ENCODE measurements at regions not wholly inside any gene's neighbourhood (a gene's known extent, or its start where the extent isn't known, plus 50 kb on each side); places are given as distances from the start of the nearest gene placed in this dataset.

- H3K4me3 ChIP-seq: no peak overlapping the region
- TF ChIP-seq CTCF (IDR thresholded peaks at IDR 0.05) (no peak), POLR2A (IDR thresholded peaks at IDR 0.05) (no peak)
- H3K36me3 ChIP-seq (ENCODE audit: low read depth, missing control alignments): no peaks in the 10 kb centered on the region
- H3K27me3 ChIP-seq: no peaks in the 10 kb centered on the region
- 43 to 55% methylated on average over 2 of the region's 2 CpGs for WGBS, 2 donors
- H3K27ac ChIP-seq: no peak overlapping the region
- DNase-seq: no peak
- intact Hi-C loops (cut with DNase I; ENCODE audit: low total_unique reads): no loop called here
- H3K9me3 ChIP-seq: no peaks in the 10 kb centered on the region
- peaks cover 9% of the 10 kb centered on the region for H3K4me1 ChIP-seq
Measured at GRCh38 chr2:223536546-223536945, 65.6 kb downstream of the SCG2 start.

GRCh38 chr2:223537115-223537514, 65.0 kb downstream of the SCG2 start:
- Histone ChIP-seq H3K36me3 (ENCODE audit: low read depth, missing control alignments) (no peaks in the 10 kb centered on the region), H3K9me3 (no peaks in the 10 kb centered on the region), H3K27me3 (no peaks in the 10 kb centered on the region), H3K4me3 (no peak overlapping the region), H3K4me1 (peaks cover 9% of the 10 kb centered on the region), H3K27ac (no peak overlapping the region)
- WGBS, 2 donors: 55 to 61% methylated on average over 1 of the region's 1 CpG
- TF ChIP-seq POLR2A (IDR thresholded peaks at IDR 0.05) (no peak), CTCF (IDR thresholded peaks at IDR 0.05) (no peak)
- DNase-seq: no peak
- intact Hi-C loops (cut with DNase I; ENCODE audit: low total_unique reads): no loop called here

- Histone ChIP-seq H3K4me1 (peaks cover 9% of the 10 kb centered on the region), H3K36me3 (ENCODE audit: low read depth, missing control alignments) (no peaks in the 10 kb centered on the region), H3K9me3 (no peaks in the 10 kb centered on the region), H3K27ac (no peak overlapping the region), H3K4me3 (no peak overlapping the region), H3K27me3 (no peaks in the 10 kb centered on the region)
- intact Hi-C loops (cut with DNase I; ENCODE audit: low total_unique reads): no loop called here
- TF ChIP-seq CTCF (IDR thresholded peaks at IDR 0.05): no peak
- WGBS, 2 donors: 56 to 58% methylated on average over 5 of the region's 5 CpGs
- DNase-seq: no peak
Measured at GRCh38 chr2:223537651-223538601, 64.2 kb downstream of the SCG2 start.

- H3K27ac ChIP-seq: no peak overlapping the region
Measured at GRCh38 chr2:223538920-223539440, 63.2 kb downstream of the SCG2 start.

More at GRCh38 chr2:223538920-223539440, 63.2 kb downstream of the SCG2 start:
- DNase-seq: peak; percentile 33
- intact Hi-C loops (cut with DNase I; ENCODE audit: low total_unique reads): no loop called here
- H3K36me3 ChIP-seq (ENCODE audit: low read depth, missing control alignments): no peaks in the 10 kb centered on the region
- no peak overlapping the region for H3K4me3 ChIP-seq
- WGBS, 2 donors: 17 to 39% methylated on average over 8 of the region's 8 CpGs
- TF ChIP-seq CTCF (IDR thresholded peaks at IDR 0.05): no peak
- no peak for TF ChIP-seq POLR2A (IDR thresholded peaks at IDR 0.05)
- H3K4me1 ChIP-seq: peaks cover 9% of the 10 kb centered on the region
- no peaks in the 10 kb centered on the region for H3K9me3 ChIP-seq
- no peaks in the 10 kb centered on the region for H3K27me3 ChIP-seq
